ENCODE measurements at regions not wholly inside any gene's neighbourhood (a gene's known extent, or its start where the extent isn't known, plus 50 kb on each side); places are given as distances from the start of the nearest gene placed in this dataset.

- TF ChIP-seq CEBPB (IDR thresholded peaks at IDR 0.05), result no peak
- peak; percentile 79 for TF ChIP-seq RAD21 (IDR thresholded peaks at IDR 0.05; ENCODE audit: low read depth)
These were observed 65.4 kb upstream of the HNRNPA3 start for GRCh38 chr2:177147093-177147694.

DNA sequence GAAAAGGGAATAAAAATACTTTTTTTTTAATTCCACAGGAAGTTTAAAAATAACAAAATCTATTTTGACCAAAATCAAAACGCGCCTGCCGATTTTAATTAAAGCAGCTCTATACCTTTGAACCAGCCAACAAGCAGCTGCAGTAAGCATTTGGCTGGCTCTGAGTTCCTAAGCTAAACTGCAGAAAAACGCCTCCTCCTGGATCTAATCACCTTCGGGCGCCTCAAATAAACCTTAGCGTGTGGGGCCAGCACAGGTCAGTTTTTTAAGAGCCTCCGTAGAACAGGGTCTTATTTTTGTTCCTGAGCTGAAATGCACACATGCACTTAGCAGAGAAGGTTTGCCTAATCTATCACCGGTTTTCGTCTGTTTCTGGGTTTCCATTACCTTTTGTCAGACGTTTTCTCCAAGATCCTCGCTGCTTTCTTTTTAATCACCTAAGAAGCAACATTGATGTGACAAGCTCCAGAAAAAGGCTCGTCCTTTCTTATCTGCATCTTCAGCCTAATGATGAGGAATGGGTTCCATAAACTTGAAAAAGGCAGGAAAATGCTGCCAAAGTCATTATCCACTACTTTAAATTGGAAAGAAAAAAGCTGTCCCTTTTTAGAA lies 64.7 kb upstream of the HNRNPA3 start:
- TF ChIP-seq, protein P1, sequence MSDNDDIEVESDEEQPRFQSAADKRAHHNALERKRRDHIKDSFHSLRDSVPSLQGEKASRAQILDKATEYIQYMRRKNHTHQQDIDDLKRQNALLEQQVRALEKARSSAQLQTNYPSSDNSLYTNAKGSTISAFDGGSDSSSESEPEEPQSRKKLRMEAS (IDR thresholded peaks at IDR 0.05), result no peak
- TF ChIP-seq CEBPB (IDR thresholded peaks at IDR 0.05) (no peak), RAD21 (IDR thresholded peaks at IDR 0.05; ENCODE audit: low read depth) (no peak)

DNA sequence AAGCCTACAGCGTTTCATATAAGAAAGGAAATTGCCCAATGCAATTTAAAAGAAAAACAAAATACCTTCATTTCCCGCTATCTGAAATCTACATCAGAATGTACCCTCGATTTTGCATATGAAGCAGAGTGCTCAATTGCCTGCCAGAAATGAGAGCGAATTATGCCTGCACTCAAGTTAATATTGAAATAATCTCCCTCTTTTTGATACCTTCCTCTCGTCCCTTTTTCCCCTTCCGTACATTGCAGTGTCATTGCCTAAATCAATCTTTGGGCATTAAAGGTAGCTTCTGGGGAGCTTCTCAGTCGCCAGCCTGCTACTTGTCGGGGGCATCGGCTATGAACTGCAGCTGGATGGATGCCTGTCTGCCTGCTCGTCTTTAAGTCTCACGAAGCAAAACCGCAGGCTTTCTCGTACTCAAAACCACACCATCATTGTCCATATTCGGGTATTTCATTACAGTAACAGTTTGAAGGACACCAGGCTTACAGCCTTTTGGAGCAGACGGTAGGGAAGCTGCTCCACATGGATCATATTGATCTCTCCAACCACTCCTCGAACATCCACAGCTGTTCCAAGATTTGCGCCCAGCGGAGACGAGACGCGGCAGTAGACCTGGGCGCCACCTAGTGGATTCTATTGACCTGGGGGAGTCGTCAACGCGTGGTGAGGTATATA lies 64.0 kb upstream of the HNRNPA3 start:
- TF ChIP-seq RAD21 (IDR thresholded peaks at IDR 0.05; ENCODE audit: low read depth) (peak; percentile 72), EP300 (IDR thresholded peaks at IDR 0.05; ENCODE audit: borderline replicate concordance) (no peak)

GRCh38 chr2:177149155-177149503 lies 63.5 kb upstream of the HNRNPA3 start:
- TF ChIP-seq TEAD4 (IDR thresholded peaks at IDR 0.05) (no peak), RAD21 (IDR thresholded peaks at IDR 0.05; ENCODE audit: low read depth) (no peak), USF1 (IDR thresholded peaks at IDR 0.05) (no peak), YY1 (IDR thresholded peaks at IDR 0.05; ENCODE audit: low read depth) (no peak), CEBPB (IDR thresholded peaks at IDR 0.05) (no peak), TCF12 (IDR thresholded peaks at IDR 0.05; ENCODE audit: low read depth) (no peak), TAF1 (IDR thresholded peaks at IDR 0.05; ENCODE audit: low read depth) (no peak), FOXM1 (IDR thresholded peaks at IDR 0.05; ENCODE audit: borderline replicate concordance, low read depth) (no peak), EGR1 (IDR thresholded peaks at IDR 0.05) (no peak), CREB1 (IDR thresholded peaks at IDR 0.05; ENCODE audit: low read depth) (no peak), EP300 (IDR thresholded peaks at IDR 0.05; ENCODE audit: borderline replicate concordance) (no peak), ZBTB7A (IDR thresholded peaks at IDR 0.05; ENCODE audit: low read depth) (no peak), NFIC (IDR thresholded peaks at IDR 0.05) (no peak)
- TF ChIP-seq, protein P1 (IDR thresholded peaks at IDR 0.05), result no peak

DNA sequence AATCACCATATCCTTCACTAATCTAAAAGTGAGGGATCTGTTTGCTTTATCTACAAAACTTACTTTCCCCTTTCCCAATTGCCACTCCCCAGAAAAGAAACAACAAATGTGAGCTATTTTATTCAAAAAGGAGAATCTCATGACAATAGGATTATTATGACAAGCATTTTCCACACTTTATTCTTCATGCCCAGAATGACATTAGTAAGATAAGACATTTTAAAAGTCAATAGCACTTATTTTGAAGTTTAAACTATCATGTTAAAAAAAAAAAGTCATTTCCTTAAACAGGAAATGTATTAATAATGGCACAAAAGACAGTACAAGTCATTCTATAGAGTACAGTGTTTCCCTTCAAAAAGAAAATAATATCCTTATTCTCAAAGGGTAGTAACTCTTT lies 58.8 kb upstream of the HNRNPA3 start:
- TF ChIP-seq ZBTB7A (IDR thresholded peaks at IDR 0.05; ENCODE audit: low read depth) (no peak), EGR1 (IDR thresholded peaks at IDR 0.05) (no peak), TCF12 (IDR thresholded peaks at IDR 0.05; ENCODE audit: low read depth) (no peak), NFIC (IDR thresholded peaks at IDR 0.05) (no peak), TEAD4 (IDR thresholded peaks at IDR 0.05) (no peak), CEBPB (IDR thresholded peaks at IDR 0.05) (no peak), FOXM1 (IDR thresholded peaks at IDR 0.05; ENCODE audit: borderline replicate concordance, low read depth) (no peak), RAD21 (IDR thresholded peaks at IDR 0.05; ENCODE audit: low read depth) (no peak), USF1 (IDR thresholded peaks at IDR 0.05) (no peak), CREB1 (IDR thresholded peaks at IDR 0.05; ENCODE audit: low read depth) (no peak), TAF1 (IDR thresholded peaks at IDR 0.05; ENCODE audit: low read depth) (no peak)
- TF ChIP-seq, protein P1 (IDR thresholded peaks at IDR 0.05), result no peak

GRCh38 chr2:177154809-177155208 lies 57.8 kb upstream of the HNRNPA3 start:
- TF ChIP-seq RAD21 (IDR thresholded peaks at IDR 0.05; ENCODE audit: low read depth) (no peak), YY1 (IDR thresholded peaks at IDR 0.05; ENCODE audit: low read depth) (no peak), TCF12 (IDR thresholded peaks at IDR 0.05; ENCODE audit: low read depth) (no peak), TAF1 (IDR thresholded peaks at IDR 0.05; ENCODE audit: low read depth) (no peak), CREB1 (IDR thresholded peaks at IDR 0.05; ENCODE audit: low read depth) (no peak), NFIC (IDR thresholded peaks at IDR 0.05) (no peak), EGR1 (IDR thresholded peaks at IDR 0.05) (no peak), USF1 (IDR thresholded peaks at IDR 0.05) (no peak), CEBPB (IDR thresholded peaks at IDR 0.05) (no peak), TEAD4 (IDR thresholded peaks at IDR 0.05) (no peak), EP300 (IDR thresholded peaks at IDR 0.05; ENCODE audit: borderline replicate concordance) (no peak), FOXM1 (IDR thresholded peaks at IDR 0.05; ENCODE audit: borderline replicate concordance, low read depth) (no peak), ZBTB7A (IDR thresholded peaks at IDR 0.05; ENCODE audit: low read depth) (no peak)
- TF ChIP-seq, protein P2, sequence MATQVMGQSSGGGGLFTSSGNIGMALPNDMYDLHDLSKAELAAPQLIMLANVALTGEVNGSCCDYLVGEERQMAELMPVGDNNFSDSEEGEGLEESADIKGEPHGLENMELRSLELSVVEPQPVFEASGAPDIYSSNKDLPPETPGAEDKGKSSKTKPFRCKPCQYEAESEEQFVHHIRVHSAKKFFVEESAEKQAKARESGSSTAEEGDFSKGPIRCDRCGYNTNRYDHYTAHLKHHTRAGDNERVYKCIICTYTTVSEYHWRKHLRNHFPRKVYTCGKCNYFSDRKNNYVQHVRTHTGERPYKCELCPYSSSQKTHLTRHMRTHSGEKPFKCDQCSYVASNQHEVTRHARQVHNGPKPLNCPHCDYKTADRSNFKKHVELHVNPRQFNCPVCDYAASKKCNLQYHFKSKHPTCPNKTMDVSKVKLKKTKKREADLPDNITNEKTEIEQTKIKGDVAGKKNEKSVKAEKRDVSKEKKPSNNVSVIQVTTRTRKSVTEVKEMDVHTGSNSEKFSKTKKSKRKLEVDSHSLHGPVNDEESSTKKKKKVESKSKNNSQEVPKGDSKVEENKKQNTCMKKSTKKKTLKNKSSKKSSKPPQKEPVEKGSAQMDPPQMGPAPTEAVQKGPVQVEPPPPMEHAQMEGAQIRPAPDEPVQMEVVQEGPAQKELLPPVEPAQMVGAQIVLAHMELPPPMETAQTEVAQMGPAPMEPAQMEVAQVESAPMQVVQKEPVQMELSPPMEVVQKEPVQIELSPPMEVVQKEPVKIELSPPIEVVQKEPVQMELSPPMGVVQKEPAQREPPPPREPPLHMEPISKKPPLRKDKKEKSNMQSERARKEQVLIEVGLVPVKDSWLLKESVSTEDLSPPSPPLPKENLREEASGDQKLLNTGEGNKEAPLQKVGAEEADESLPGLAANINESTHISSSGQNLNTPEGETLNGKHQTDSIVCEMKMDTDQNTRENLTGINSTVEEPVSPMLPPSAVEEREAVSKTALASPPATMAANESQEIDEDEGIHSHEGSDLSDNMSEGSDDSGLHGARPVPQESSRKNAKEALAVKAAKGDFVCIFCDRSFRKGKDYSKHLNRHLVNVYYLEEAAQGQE (IDR thresholded peaks at IDR 0.05; ENCODE audit: low read depth), result no peak
- TF ChIP-seq, protein P1 (IDR thresholded peaks at IDR 0.05), result no peak
